CD4-positive, alpha-beta T cell treated with Interleukin-12 subunit alpha and Interleukin-12 subunit beta, for 1 hour (primary cell): ENCODE measurements at regions not wholly inside any gene's neighbourhood (a gene's known extent, or its start where the extent isn't known, plus 50 kb on each side); places are given as distances from the start of the nearest gene placed in this dataset.
A peak's percentile ranks its signal among the peaks of the same experiment; 100 is the strongest.

ENCODE experiments used
- DNase-seq: peaks from one replicate; pipeline ENCODE4 v3.0.0-alpha.2; 2020

- DNase-seq = no peak
Observed at GRCh38 chr9:96031366-96031824, 155.9 kb downstream of the ERCC6L2 start.

GRCh38 chr9:96029722-96030530 is 154.4 kb downstream of the ERCC6L2 start:
- no peak for DNase-seq

GRCh38 chr9:96027251-96028131 is 152.0 kb downstream of the ERCC6L2 start:
- DNase-seq = peak; percentile 21

GRCh38 chr9:96026655-96027213 is 151.2 kb downstream of the ERCC6L2 start:
- peak; percentile 36 for DNase-seq

GRCh38 chr9:96025995-96026602 is 150.6 kb downstream of the ERCC6L2 start:
- DNase-seq = no peak

- DNase-seq = no peak
Observed at GRCh38 chr9:96023486-96023885, 148.0 kb downstream of the ERCC6L2 start.

GRCh38 chr9:96022445-96023051 is 147.1 kb downstream of the ERCC6L2 start:
- peak; percentile 46 for DNase-seq

- DNase-seq = peak; percentile 20
Observed at GRCh38 chr9:96021551-96022444, 146.3 kb downstream of the ERCC6L2 start.

GRCh38 chr9:96020792-96021550 is 145.5 kb downstream of the ERCC6L2 start:
- peak; percentile 61 for DNase-seq

- DNase-seq = no peak
Observed at GRCh38 chr9:96020300-96020791, 144.9 kb downstream of the ERCC6L2 start.
